GM13976 (cell line): ENCODE measurements at regions not wholly inside any gene's neighbourhood (a gene's known extent, or its start where the extent isn't known, plus 50 kb on each side); places are given as distances from the start of the nearest gene placed in this dataset.

Experiments
- DNase-seq: peaks from one replicate; pipeline ENCODE4 v3.0.0; 2012; ENCODE audit warnings: low spot score
- in situ Hi-C: fragments of 300-500 bp; cut with MboI; formaldehyde crosslinking; loops from one replicate; pipeline ENCODE4 v1.12.0; 2022; ENCODE audit warnings: low sequenced_read_pairs, mixed read lengths, inconsistent platforms; ENCODE audit not compliant: unreplicated experiment
- TF ChIP-seq, protein P1 (sequence below): IDR thresholded peaks from 2 replicates; pipeline ENCODE4 v1.5.1; 2012; ENCODE audit warnings: borderline replicate concordance, mild to moderate bottlenecking; ENCODE audit not compliant: insufficient read depth; ENCODE audit errors: extremely low read depth, missing control alignments, control extremely low read depth

DNA sequence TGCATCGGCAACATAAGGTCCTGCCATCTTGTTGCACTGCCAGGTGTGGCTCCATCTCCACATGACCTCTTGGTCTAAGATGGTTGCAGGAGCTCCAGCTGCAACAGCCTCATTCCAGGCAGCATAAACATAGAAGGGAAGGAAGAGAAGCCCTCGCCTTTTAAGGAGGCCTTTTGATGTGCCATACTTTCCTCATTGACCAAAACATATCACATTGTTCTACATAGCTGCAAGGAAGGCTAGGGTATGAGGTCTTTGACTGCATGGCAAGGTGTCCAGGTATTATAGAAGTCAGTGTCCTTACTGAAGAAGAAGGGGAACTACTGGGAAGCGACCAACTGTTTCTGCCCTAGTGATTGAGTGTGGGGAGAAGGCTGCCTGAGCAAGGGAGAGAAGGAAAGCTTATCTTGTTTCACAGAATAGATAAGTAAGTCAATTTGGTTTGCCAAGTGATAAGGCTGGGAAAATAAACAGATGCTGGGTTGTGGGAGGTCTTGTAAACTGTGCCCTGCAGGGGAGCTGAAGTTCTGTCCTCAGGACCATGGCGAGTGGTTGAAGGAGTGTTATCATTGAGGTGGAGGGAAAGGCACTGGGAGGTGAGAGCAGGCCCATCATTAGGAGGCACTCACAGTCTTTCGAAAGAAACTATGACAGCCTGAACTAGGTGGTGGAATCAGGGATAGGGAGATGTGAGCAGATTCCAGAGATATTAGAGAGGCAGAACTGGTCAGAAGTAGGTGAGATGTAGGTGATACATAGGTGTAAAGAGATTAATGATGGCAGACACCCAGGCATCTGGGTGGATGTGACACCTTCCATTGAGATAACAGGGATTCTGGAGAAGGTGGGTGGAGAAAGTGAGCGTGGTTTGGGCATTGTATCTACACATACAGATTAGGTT is 93.8 kb upstream of the IGF1R start:
- TF ChIP-seq, protein P1, sequence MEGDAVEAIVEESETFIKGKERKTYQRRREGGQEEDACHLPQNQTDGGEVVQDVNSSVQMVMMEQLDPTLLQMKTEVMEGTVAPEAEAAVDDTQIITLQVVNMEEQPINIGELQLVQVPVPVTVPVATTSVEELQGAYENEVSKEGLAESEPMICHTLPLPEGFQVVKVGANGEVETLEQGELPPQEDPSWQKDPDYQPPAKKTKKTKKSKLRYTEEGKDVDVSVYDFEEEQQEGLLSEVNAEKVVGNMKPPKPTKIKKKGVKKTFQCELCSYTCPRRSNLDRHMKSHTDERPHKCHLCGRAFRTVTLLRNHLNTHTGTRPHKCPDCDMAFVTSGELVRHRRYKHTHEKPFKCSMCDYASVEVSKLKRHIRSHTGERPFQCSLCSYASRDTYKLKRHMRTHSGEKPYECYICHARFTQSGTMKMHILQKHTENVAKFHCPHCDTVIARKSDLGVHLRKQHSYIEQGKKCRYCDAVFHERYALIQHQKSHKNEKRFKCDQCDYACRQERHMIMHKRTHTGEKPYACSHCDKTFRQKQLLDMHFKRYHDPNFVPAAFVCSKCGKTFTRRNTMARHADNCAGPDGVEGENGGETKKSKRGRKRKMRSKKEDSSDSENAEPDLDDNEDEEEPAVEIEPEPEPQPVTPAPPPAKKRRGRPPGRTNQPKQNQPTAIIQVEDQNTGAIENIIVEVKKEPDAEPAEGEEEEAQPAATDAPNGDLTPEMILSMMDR, result no peak
- in situ Hi-C loops, result no loop called here
- no peak for DNase-seq

DNA sequence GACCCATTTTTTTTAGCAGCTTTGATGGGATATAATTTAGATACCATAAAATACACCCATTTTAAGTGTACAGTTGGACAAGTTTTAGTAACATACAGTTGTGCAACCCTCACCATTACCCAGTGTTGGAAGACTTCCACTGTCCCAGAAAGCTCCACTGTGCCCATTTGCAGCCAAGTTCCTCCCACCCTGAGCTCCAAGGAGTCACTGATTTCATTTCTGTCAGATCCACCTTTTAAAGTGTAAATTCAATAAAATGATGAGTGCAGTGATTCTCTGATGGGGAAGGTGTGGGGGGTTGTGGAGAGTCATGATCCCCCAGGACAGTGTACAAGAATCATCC is 93.2 kb upstream of the IGF1R start:
- DNase-seq, result no peak
- in situ Hi-C loops, result no loop called here
- TF ChIP-seq, protein P1, result no peak

DNA sequence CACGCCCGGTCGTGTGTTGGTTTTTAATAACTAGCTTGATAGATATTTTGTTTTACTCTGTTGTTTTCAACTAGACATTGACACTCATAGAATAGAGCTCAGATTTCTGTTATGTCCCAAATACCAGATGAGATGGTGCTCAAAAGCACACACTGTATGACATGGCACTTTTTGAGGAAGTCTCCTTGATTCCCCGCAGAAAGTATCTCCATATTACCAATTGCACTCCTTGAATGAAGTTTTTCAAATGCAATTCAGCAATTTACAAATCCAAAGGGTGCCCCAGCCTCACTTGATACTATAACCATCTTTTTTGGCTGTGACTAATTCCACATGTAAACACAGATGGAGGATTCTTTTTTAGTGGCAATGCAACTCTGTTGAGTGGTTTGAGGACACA is 92.0 kb upstream of the IGF1R start:
- in situ Hi-C loops, result no loop called here
- DNase-seq, result no peak
- TF ChIP-seq, protein P1, result no peak

DNA sequence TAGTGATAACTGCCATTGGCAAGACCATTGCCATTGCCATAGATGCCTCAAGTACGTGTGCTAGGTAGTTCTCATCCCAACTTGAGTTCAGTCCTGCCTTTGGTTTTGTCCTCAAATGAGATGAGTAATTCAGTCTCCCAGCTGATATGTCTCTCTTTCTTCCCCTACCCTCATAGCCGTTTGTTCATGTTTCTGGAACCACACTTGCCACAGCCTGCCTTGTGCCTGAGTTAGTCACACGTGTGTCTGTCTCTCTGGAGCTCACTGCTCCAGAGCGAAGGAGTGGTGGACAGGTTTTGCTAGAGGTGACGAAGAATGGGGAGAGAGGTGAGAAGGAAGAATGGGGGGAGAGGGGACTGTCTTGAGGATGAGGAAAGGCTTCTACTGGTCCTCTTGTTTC is 88.0 kb upstream of the IGF1R start:
- no peak for DNase-seq
- in situ Hi-C loops, result no loop called here
- TF ChIP-seq, protein P1, result no peak

DNA sequence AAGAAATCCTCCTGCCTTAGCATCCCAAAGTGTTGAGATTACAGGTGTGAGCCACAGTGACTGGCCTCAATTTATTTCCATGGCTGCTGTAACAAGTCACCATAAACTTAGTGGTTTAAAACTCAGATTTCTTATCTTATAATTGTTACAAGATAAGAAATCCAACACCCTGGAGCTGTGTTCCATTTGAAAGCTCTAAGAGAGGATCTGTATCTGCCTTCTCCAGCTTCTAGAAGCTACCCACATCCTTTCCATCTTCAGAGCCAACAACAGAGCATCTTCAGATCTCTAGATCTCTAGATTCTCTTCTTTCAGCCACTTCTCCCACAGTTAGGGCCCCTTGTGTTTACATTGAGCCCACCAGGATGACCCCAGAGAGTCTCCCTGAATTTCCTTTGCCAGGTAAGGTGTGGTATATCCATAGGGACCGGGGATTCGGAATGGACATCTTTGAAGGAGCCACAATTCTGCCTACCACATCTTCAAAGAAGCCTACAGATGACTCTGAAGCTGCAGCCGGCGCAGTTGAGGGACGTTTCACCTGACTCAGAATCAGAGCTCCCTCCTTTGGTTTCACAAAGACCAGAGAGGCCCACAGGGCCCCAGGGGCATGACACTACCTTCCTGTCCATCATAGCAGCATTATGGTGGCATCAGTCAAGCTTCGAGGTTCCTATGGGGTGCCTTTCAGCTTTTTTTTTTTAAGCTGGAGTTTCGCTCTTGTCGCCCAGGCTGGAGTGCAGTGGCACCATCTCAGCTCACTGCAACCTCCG is 87.0 kb upstream of the IGF1R start:
- TF ChIP-seq, protein P1, result no peak
- in situ Hi-C loops, result no loop called here
- DNase-seq, result no peak

DNA sequence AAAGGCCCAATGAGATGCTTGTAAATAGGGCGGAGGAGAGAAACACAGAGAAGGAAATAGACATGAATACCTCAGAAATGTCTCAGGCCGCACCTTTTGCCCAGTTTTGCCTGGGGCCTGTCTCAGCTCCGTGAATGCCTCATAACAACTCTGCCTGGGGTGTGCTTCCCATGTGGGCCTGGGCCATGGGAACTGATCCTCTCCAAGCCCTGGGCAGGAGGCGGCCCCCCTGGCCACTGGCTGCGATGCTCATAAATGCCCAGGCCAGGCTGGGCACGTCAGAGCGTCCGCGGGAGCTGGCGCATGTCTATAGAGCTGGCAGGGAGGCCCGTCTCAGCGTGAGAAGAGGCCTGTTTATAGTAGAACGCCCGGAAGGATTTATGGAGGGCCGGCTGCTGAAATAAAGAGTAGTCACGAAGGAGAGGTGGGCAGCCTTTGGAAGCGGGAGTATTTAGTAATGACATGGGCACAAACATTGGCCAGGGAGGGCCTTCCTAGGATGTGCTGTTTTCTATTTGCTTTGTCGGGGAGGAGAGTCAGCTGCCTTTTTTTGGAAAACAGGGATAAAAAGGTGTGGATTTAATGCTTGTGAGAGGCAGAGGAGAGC is 85.9 kb upstream of the IGF1R start:
- DNase-seq, result no peak
- in situ Hi-C loops, result no loop called here
- TF ChIP-seq, protein P1, result no peak
